GM12865 (cell line): ENCODE measurements at regions not wholly inside any gene's neighbourhood (a gene's known extent, or its start where the extent isn't known, plus 50 kb on each side); places are given as distances from the start of the nearest gene placed in this dataset.
"Not testable (repeated sequence)": the region's sequence is repeated elsewhere in the genome, so short reads cannot be mapped to it uniquely, and the experiment has no call there.

Experiments used
- DNase-seq: peaks from one replicate; pipeline ENCODE4 v3.0.0; 2010; ENCODE audit warnings: low read depth
- H3K4me3 ChIP-seq: 2 replicates; pipeline ENCODE4 v1.5.1; 2011; ENCODE audit warnings: mild to moderate bottlenecking, low read depth, low read length, control low read depth
- CTCF ChIP-seq: IDR thresholded peaks from 2 replicates; pipeline ENCODE4 v1.5.1; 2011; ENCODE audit warnings: low read length, control low read depth, low read depth, inconsistent platforms; ENCODE audit not compliant: insufficient read depth; ENCODE audit errors: missing control alignments

- H3K4me3 ChIP-seq, result no peak overlapping the region
- no peak for TF ChIP-seq CTCF
- no peak for DNase-seq
These were observed 167.6 kb downstream of the ERMARD start for GRCh38 chr6:169918954-169919549.

GRCh38 chr6:169918239-169918953 lies 167.0 kb downstream of the ERMARD start:
- no peak for DNase-seq
- TF ChIP-seq CTCF, result no peak
- no peak overlapping the region for H3K4me3 ChIP-seq

GRCh38 chr6:169917153-169917552 lies 165.7 kb downstream of the ERMARD start:
- TF ChIP-seq CTCF, result no peak
- H3K4me3 ChIP-seq, result no peak overlapping the region
- DNase-seq, result no peak

- TF ChIP-seq CTCF, result no peak
- DNase-seq, result no peak
- H3K4me3 ChIP-seq, result no peak overlapping the region
These were observed 164.5 kb downstream of the ERMARD start for GRCh38 chr6:169915769-169916550.

GRCh38 chr6:169913745-169914144 lies 162.3 kb downstream of the ERMARD start:
- not testable (repeated sequence) for DNase-seq, H3K4me3 ChIP-seq

GRCh38 chr6:169913096-169913638 lies 161.7 kb downstream of the ERMARD start:
- no peak overlapping the region for H3K4me3 ChIP-seq
- TF ChIP-seq CTCF, result no peak
- no peak for DNase-seq
